Keratinocyte (primary cell): ENCODE measurements at regions not wholly inside any gene's neighbourhood (a gene's known extent, or its start where the extent isn't known, plus 50 kb on each side); places are given as distances from the start of the nearest gene placed in this dataset.

Experiments
- EZH2 ChIP-seq: IDR thresholded peaks from one replicate; pipeline ENCODE4 v1.6.1; 2012; ENCODE audit warnings: inconsistent platforms, mild to moderate bottlenecking, low read length, moderate library complexity
- TF ChIP-seq, protein P1 (sequence below), 3 experiments: IDR thresholded peaks in 1 of 3; conservative IDR thresholded peaks in 1 of 3; optimal IDR thresholded peaks in 1 of 3; 2 replicates in 2 of 3; 3 replicates in 1 of 3; pipeline versions ENCODE3 to v1.5.1; 2011; ENCODE audit warnings: low read length in 3 of 3, mild to moderate bottlenecking in 3 of 3, moderate library complexity in 2 of 3, control low read depth in 1 of 3, inconsistent platforms in 1 of 3; ENCODE audit not compliant: insufficient read depth in 2 of 3; ENCODE audit errors: extremely low read depth in 1 of 3

DNA sequence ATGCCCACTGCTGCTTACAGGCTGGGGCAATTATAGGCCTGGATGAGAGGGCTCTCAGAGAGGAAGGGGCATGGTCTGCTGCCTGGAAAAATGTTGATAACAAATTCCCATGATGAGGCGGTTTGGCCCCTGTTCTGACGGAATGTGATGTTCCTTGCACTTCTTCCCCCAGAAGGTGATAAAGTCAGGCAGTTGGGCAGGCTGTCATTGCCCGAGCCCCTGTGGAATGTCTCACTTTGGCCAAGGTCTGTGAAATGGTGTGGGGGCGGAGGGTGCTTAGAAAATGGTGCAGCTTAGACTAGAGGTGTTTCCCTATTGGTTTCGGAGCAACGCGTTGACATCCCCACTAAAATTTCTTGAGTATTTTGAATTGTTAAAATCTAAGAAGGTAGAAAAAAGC lies 1360.0 kb downstream of the AACS start:
- TF ChIP-seq, protein P1, sequence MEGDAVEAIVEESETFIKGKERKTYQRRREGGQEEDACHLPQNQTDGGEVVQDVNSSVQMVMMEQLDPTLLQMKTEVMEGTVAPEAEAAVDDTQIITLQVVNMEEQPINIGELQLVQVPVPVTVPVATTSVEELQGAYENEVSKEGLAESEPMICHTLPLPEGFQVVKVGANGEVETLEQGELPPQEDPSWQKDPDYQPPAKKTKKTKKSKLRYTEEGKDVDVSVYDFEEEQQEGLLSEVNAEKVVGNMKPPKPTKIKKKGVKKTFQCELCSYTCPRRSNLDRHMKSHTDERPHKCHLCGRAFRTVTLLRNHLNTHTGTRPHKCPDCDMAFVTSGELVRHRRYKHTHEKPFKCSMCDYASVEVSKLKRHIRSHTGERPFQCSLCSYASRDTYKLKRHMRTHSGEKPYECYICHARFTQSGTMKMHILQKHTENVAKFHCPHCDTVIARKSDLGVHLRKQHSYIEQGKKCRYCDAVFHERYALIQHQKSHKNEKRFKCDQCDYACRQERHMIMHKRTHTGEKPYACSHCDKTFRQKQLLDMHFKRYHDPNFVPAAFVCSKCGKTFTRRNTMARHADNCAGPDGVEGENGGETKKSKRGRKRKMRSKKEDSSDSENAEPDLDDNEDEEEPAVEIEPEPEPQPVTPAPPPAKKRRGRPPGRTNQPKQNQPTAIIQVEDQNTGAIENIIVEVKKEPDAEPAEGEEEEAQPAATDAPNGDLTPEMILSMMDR (optimal IDR thresholded peaks at IDR 0.05 in 1 of 3, IDR thresholded peaks at IDR 0.05 in 1 of 3, conservative IDR thresholded peaks at IDR 0.05 in 1 of 3; ENCODE audit: extremely low read depth in 1 of 3, insufficient read depth in 2 of 3, low read length in 3 of 3): no peak
- no peak for TF ChIP-seq EZH2
